RKO (cell line): ENCODE measurements at regions not wholly inside any gene's neighbourhood (a gene's known extent, or its start where the extent isn't known, plus 50 kb on each side); places are given as distances from the start of the nearest gene placed in this dataset.

ENCODE experiments used
- DNase-seq: peaks from one replicate; pipeline ENCODE4 v3.0.0-alpha.2; 2016; ENCODE audit warnings: low spot score

DNA sequence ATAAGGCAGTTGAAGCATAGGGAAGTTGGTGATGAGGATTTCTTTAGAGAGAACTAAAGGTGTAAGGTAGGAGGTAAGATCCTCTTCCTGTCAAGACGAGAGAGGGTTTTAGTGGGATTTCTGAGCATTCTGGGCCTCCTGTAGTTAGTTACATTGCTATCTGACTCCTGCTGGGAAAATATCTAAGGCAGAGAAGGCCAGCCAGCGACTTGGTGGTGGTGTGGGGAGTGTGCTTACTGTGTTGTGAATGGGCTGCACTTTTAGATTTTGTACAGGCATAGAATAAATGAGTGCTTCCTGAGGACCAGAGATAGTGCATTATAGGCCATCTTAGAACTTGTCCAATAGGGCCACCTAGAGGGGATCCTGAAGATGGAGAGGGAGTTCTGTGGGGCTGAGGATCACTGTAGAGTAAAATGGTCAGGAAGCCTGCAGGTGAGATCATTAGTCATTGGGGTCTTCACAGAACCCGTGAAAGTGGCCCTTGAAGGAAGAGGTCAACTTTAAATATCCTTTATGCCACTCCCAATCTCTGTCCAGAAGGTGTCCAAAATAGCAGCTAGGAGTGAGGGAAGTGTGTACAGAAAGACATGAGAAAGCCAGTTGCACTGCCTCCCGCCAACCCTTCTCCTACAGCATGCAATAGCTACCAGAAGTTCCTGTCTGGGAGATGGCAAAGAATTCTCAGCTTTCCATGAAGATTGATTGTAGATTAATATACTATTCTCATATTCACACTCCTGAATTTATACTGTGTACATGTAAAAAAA lies 266.6 kb downstream of the POLR1F start:
- DNase-seq, result peak; percentile 32

DNA sequence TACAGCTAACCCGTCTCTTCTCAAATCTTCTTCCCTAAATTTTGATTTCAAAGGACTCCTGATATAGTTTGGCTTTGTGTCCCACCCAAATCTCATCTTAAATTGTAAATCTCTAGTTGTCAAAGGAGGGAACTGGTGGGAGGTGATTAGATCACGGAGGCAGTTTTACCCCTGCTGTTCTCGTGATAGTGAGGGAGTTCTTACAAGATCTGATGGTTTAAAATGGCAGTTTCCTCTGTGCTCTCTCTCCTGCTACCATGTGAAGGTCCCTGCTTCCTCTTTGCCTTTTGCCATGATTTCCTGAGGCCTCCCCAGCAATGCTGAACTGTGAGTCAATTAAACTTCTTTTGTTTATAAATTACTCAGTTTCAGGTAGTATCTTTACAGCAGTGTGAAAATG lies 269.3 kb downstream of the POLR1F start:
- no peak for DNase-seq

GRCh38 chr7:19437446-19437845 lies 271.4 kb downstream of the POLR1F start:
- DNase-seq, result no peak

- DNase-seq, result no peak
Measured at GRCh38 chr7:19427944-19428343, 280.9 kb downstream of the POLR1F start.

DNA sequence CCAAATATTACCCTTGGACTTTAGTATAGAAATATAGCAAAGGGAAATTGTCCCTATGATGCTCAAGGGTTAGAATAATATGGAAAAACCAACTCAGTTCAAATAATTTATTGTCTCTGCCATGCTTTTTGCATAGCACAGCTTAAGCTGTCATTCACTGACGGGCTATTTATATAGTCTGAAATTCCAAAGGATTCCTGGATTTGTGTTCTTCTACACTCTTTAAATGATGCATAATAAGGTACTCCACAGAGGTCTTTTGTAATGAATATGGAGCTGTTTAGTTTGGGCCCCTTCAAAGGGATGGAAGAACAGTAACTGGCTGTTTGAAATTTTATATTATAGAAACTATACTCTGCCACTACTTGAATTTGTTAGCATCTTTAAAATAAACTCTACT lies 276.6 kb upstream of the FERD3L start:
- no peak for DNase-seq

- DNase-seq, result no peak
Measured at GRCh38 chr7:19417231-19417630, 272.0 kb upstream of the FERD3L start.

DNA sequence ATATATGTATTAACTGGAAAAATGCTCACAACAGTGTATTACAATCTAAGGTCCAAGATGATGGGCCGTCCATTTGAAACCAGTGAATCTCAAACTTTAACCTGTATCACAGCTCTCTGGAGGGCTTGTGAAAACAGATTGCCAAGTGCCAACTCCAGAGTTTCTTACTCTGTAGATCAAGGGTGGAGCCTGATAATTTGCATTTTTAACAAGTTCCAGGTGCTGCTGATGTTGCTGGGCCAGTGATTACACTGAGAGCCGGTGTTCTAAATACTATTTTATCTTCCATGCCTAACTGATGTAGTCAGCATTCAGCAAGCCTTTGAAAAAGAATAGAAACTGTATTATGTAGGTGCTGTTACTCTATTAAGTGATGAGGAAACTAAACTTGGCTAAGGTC lies 269.9 kb upstream of the FERD3L start:
- no peak for DNase-seq

DNA sequence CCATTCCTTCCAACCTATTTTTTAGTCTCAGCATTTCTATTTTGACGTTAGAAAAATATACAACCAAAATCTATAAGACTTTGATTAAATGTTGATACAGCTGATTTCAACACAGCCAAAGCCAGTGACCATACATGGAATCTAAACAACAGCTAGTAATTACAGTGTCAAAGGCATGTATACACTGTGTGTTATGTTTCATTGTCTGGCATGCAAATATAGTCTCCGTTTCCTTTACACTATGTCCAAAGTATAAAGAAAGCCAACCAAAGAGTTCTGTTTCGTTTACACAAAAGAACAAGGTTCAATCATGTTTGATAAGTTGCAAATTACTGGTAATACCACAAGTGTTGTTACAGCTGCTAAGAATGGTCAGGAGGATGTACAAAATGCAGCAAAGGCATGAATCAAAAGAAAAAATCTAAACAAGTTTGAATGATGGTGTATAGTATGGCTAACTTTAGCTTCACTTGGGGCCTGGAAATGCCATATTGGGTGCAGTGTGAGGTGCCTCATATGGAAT lies 268.3 kb upstream of the FERD3L start:
- no peak for DNase-seq

DNA sequence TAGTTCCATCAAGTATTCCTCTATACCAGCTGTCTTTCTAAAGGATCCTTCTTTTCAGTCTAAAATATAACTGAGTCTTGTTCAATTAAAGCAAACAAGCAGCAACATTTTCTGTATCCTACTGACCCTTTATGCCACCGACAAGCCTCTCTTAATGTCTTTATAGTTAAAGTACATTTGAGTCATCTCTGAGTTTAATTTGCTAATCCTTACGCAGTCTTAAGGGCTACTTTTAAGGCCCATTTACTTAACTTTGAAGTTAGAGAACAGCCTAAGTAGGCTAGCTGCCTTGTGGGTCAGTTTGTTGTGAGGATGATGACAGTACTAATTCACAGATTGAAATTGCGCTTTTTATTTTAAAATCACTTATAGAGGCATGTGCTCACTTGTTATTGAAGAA lies 265.5 kb upstream of the FERD3L start:
- DNase-seq, result no peak

DNA sequence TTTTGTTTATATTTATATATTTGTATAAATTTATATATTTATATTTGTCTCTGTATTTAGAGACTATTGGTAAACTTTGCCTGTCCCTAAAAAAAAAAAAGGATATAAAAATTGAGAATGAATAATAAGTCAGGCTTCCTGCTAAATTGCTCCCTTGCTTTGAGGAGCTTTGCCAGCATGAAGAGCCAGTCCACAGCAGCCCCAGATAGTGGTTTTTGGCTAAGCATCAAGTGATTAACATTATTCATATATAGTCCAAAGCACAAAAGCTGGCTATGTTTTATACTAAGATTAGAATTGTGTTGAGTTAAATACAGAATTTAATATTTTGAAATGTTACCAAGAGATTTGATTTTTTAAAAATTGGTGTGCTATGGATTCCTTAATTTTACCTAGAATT lies 264.9 kb upstream of the FERD3L start:
- DNase-seq, result no peak

- no peak for DNase-seq
Measured at GRCh38 chr7:19408706-19409220, 263.5 kb upstream of the FERD3L start.

DNA sequence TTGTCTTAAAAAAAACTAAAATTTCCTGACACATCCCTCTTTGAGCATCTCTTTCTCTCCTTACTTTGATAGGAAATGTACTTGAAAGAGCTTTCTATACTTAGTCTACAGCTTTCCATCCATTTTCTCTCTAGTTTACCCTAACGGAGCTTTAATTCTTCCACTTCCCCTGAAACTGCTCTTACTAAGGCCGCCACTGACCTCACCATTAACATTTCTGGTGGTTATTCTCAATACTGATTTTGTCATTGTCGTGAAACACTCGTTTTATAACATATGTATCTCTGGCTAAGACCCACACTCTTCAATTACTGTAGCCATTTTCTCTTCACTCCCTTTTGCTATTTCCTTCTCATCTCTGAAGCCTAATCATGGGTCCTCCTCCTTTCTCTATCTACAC lies 262.0 kb upstream of the FERD3L start:
- DNase-seq, result no peak

GRCh38 chr7:19405541-19405940 lies 260.3 kb upstream of the FERD3L start:
- DNase-seq, result no peak

- DNase-seq, result peak; percentile 83
Measured at GRCh38 chr7:19404912-19405329, 259.7 kb upstream of the FERD3L start.

GRCh38 chr7:19403691-19404090 lies 258.5 kb upstream of the FERD3L start:
- DNase-seq, result no peak

DNA sequence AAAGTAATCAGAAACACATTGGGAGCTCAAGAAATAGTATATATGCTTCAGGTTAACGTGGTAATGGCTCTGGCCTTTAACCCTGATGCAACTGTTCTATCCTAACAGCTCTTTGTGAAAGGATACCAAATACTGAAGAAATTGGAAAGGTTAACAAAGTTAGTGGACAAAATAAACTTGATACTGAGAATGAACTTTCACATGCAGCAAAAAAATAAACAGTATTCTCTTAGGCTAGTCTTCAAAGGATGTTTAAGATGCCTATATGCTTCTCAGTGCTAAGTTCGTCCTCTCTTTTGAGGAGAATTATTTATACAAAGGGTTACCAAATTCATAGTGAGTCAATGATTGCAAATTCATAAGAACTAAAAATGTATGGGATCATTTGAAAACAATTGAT lies 256.2 kb upstream of the FERD3L start:
- DNase-seq, result no peak

- DNase-seq, result no peak
Measured at GRCh38 chr7:19400758-19401254, 255.6 kb upstream of the FERD3L start.

GRCh38 chr7:19397911-19398310 lies 252.7 kb upstream of the FERD3L start:
- DNase-seq, result no peak

- DNase-seq, result no peak
Measured at GRCh38 chr7:19392246-19392645, 247.0 kb upstream of the FERD3L start.

DNA sequence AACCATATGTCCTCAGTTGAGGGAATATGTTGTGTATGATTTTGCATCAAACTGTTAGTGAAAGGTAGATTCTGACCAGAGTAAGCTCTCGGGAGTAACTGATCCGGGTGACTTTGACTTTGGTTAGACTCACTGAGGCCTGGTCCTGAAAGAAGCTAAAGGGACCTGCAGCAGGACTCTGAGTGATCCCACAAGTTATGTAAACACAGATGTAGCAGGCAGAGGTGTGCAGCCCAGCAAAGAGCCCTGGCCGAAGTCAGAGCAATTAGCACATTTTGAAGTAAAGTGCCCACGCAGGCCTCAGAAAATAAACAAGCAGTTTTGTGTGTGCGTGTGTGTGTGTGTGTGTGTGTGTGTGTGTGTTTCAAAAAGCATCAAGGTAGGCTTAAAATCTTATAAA lies 245.6 kb upstream of the FERD3L start:
- DNase-seq, result no peak

DNA sequence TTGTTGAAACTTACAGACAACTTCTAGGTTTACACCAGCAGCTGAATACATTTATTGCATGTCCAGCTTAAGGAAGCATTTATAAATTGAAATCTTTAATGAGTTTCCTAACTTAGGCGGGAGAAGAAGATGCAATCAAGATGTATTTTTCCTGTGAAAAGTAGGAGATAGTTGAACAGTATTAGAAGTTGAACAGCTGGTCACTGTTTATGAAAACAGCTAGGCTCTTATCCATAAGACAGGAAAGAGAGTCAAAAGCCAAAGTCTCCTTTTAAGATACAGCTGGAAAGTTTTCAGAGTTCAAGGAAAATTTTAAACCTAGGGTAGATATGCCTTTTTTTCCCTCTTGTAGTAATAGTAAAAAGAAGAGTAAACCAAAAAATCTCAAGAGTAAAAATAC lies 236.1 kb upstream of the FERD3L start:
- DNase-seq, result no peak

DNA sequence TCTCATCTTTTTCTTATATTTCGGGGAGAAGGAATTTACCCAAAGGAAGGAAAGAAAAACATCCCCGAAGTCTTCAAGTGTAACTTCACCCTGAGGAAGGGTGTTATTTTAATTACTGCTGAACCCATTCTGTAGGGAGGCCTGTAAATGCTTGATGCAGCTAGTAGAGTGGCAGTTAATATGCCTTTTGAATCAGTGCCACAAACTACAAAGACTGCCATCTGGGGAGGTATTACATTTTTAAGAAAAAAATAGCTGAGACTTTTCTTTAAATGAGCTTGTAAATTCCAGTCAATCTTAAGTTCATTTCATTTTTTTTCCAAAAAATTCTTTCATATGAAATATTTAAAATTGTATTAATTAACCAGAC lies 233.1 kb upstream of the FERD3L start:
- no peak for DNase-seq

DNA sequence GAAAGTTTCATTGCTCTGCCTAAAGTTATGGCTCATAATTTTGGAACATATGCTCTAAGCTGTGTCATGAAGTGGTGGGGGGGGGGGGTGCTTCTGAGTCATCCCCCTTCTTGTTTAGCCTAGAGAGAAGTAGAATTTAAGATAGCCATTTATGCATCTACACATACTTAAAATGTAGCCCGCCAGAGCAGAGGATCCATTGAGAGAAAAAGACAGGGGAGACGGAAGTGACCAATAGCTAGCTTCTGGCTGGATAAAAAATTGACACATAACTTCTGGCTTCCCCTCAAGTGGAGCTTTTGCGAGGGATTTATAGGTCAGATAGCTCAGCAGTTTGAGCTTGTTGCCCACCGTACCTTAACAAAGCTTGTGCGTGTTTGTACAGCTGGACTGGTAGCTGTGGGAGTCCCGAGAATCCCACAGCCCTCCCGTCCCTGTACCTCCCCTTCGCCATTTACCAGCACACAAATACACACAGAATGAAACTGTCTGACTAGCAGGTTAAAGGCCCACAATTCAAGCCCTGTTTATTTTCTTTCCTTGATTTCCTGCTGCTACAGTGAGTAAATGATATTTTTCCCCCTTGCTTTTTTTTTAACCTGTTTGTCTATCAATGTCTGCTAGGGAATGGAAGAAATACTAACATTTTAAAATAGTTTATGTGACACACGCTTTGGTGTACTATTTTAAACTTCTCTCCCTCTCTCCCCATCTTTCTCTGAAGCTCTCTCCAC lies 232.6 kb upstream of the FERD3L start:
- DNase-seq, result no peak
